NCI-H748 treated with DMSO at 0.1 percent for 48 hours (cell line): ENCODE measurements at regions not wholly inside any gene's neighbourhood (a gene's known extent, or its start where the extent isn't known, plus 50 kb on each side); places are given as distances from the start of the nearest gene placed in this dataset.

Experiments used
- DNase-seq: peaks from one replicate; lab custom pipeline; 2025; lab: John Stamatoyannopoulos, UW

DNA sequence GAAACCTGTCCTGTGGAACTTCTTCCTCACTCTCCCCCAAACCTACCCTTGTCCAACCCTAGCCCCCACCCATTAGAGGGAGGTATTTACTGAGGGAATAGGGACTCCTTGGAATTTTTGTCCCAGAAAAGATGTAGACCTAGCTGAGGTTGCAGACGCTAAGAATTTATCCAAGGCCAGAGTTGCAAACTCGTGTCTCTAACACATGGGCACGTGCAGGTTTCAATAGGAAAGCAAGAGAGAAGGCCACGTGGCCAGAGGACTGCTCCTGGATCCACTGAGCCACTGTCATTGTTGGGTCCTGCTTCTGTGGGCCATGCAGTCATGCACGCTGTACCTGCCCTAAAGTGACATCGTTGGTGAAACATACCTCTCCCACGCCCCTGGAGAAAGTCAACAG is 243.4 kb upstream of the KCNG1 start:
- DNase-seq = no peak

DNA sequence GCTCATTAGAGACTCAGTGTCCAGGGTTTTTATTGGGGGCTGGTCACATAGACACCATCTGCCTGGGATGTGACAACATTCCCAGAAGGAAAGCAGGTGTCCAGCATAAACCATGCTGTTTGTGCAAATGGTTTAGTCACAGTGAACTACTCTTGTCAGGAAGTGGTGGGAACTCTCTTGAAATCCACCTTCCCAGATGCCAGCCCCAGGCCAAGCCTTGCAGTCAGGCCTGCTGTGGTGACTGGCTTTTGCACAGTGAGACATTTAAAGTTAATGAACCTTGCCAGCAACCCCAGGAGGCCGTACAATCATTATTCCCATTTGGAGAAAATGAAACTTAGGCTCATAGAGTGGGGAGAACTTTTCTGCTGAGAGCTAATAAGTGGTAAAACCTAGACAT is 242.5 kb upstream of the KCNG1 start:
- no peak for DNase-seq

DNA sequence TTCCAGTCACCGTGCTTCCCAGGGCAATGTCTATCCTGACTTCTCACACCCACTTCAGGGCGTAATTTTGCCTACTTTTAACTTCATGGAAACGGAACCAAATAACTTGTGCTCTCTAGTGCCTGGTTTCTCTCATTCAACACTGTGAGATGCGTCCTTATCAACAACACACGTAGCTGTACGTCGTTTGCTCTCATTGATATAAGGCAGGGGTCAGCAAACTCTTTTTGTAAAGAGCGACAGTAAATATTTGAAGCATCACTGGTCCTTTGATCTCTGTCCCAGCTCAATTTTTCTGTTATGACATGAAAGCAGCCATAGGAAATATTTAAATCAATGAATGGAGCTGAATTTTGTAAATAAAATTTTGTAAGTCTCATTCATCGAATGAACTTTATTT is 239.3 kb upstream of the KCNG1 start:
- DNase-seq = no peak

DNA sequence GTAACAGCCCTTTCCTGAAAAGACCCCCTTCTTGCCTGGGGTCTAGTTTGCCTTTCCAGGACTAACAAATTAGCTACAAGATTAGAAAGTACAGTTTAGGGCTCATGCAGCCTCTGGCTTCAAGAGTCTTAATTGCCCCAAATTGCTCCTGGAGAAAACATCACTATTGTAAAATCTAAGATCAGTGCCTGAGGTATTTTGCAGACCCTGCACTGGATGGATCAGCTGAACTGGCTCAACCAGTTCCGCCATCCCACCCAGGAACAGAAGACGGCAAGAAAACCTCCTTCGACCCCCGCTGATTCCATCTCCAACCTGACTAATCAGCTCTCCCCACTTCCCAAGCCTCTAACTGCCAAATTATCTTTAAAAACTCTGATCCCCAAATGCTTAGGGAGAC is 236.5 kb upstream of the KCNG1 start:
- DNase-seq = no peak

DNA sequence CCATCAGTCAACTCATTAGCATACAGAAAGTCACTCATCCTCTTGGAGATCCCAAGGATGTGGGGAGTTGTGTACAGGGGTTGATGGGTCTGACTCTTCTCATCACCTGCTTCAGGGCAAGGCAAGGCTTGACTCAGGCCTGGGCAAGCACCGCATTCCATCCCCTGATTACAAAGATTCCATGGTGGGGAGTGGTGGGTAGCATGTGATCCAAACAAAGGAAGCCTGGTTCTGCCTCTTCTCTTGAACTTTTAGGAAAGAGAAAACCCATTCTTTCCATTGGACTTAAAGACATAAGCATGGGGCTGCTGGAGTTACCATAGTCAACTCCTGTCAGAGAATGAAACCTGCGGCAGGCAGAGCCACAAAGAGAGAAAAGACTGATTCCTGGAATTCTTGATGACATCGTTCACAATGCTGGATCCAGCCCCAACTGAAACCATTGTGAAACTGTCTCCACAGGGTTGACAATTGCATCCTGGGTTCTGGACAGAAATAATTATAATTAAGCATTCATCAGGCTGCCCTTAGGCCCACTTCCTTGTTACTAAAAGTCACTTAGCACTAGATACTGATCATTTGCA is 235.8 kb upstream of the KCNG1 start:
- no peak for DNase-seq

DNA sequence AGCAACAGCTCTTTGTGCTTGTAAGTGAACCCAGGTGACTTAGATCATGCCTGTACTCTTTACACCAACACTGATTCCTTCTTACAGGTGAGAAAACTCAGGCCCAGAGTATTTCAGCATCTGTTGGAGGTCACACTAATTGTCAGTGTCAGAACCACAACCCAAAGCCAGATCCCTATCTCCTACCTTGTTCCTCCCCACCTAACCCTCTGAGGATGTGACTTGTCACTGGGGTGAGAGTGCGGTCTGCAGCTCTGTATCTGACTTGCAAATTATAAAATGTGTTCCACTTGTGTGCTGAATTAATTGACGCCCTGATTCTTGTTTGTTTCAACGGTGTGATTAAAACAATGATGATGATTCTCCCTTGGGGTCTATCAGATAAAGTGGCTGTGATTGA is 232.5 kb upstream of the KCNG1 start:
- DNase-seq = no peak

DNA sequence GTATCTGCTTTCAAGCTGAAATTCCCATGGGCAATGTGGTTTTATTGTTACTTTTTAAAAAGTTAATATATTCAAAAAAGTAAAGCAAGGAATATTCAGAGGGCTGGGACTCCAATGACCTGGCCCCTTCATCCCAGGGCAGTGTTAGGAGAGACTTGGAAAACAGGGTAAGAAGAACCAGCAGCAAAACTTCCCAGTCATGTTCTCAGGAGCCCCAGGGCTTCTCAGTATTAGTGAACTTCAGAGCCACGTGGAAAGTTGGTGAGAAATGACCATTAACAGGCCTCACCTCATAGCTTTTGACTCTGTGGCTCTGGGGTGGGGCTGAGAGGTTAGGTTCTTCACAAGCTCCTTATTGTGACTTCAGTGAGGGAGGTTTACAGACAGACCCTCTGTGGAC is 230.4 kb upstream of the KCNG1 start:
- DNase-seq = no peak

DNA sequence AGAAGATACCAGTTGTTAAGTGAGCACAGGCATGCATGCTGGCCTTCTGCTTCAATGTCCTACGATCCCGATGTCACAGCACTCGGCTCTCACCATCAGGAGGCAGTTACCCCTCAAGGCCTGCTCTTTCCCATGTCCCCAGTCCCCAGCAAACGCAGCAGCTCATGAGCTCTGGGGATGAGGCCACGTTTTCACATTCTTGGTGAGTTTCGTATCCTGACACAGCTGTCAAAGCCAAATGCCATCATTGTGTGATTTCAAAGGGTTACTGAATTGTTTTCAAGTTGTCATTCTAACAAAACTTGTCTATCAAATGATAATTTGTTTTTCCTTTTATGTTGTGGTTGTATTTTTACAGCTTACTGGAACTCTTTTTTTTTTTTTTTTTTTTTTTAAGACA is 226.9 kb upstream of the KCNG1 start:
- DNase-seq = no peak

DNA sequence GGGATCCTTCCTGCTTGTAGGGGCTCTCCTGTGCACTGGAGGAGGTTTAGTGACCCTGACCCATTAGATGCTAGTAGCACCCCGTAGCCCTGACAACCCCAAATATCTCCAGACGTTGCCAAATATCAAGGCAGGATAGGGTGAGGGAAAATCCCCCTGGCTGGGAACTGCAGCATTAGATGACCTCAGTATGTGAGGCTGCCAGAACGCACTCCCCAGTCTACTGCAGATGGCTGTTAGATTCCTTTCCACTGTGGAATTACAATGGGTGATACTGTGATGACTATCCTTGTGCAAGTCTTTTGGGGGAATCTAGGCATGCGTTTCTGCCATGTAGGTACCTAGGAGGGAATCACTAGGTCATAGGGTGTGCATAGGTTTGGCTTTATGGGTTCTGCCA is 226.3 kb upstream of the KCNG1 start:
- DNase-seq = no peak

DNA sequence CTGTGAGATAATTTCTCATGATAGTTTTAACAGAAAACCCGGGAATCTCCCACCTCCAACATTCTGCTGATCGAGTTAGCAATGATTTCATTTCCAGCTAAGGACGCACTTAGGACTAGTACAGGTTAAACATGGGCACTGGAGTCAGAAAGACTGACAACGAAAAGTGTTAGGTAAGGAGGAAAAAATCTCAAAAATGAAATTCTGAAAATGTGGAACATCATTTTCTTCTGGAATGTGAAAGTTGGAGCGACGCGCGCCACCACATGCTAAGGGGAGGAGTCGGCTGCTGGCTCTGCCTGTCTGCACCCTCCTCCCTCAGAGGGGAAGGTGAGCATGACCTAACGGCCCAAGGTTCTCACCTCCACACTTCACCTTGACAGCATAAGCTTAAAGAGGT is 221.6 kb upstream of the KCNG1 start:
- DNase-seq = no peak

DNA sequence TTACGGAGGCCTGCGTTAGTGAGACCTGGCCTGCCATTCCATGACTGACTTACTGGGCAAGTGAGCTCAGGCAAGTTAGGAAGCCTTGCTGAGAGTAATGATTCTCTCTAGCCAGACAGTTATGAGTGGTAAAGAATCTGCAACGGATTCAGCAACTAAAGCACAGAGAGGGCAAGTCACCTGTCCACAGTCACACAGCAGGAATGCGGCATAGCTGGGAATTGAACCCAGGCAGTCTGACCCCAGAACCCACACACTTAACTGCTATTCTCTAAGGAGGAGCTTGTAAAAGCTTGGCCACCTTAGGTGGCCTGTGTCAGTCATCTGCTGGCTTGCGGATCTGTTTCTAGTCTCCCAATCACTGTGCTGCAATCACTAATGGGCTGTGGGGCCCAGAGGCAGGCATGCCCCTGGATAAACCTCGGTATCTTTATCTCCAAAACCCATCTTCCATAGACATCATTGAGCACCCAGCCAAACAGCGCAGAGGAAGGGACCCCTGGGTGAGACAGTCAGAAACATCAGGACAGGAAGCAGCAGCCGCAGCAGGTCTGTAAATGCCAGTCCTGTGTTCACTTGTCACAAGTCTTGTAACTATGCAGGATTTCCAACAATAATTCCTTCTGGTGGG is 215.9 kb upstream of the KCNG1 start:
- DNase-seq = no peak

DNA sequence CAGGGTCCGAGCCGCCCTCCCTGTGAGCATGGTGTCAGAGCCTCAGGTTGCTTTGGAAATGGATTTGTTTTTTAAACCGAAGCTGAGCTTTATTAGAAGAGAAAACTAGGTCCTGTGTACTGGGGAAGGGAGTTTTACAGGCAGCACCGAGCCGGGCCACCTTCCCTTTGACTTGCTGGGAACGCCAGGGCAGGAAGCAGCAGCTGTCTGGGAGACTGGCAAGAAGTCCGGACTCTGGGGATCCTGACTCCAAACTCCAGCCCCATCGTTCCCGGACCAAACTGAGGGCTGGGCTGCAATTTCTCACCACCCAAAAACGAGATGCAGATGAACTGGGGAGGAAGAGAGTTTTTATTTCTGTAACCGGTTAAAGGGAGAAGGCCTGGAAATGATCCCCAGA is 214.9 kb upstream of the KCNG1 start:
- no peak for DNase-seq

DNA sequence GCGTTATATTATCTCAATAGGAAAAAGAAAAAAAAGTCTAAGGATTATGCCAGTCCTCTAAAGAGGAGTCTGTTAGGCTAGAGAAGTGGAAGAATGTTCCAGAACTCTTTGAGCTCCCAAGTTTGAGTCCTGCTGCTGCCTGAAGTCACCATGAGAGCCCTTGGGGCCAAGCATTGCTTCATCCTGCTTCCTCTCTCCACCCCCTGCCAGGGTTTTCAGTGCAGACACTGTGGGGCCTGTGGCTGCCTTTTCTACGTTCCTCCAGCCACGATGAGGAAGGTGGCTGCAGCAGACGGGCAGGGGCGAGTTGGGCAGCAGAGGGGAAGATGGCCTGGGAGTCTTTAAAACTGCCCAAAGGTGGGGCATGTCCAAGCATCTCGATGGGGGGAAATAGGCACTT is 214.4 kb upstream of the KCNG1 start:
- no peak for DNase-seq

DNA sequence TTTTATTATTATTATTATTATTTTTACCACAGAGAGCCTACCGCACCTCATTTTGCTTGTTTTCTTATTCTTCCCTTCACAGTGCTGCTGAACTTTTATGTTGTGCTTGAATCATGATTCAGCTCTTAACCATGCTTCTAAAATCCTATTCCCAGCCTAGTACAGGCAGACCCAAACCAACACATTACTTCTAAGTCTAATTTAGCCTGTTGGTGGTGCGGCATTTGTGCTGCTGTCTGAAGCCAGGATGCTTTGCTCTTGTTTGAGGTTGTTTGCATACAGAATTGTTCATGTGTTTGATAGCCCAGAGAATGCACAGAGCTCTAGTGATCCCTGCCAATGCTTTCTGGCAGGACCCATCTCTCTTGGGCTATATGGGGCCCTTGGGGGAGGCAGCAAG is 213.5 kb upstream of the KCNG1 start:
- no peak for DNase-seq

DNA sequence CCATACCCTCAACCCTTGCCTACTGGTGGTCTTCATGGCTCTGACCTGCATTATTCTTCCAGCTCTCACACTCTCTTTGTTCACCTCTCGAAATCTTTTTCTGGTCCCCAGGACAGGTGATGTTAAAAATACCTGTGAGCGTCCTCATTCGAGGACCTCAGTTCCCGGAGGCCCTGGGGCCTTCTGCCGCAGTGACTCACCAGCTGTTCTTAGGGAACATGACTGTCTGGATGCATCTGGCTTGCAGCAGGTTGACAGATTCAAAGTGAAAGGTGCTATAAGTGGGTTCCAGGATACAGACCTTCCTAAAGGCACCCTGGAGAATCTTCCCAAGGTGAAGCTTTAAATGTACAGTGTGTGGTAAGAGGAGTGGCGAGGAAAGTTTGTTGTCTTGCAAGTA is 210.4 kb upstream of the KCNG1 start:
- DNase-seq = no peak

DNA sequence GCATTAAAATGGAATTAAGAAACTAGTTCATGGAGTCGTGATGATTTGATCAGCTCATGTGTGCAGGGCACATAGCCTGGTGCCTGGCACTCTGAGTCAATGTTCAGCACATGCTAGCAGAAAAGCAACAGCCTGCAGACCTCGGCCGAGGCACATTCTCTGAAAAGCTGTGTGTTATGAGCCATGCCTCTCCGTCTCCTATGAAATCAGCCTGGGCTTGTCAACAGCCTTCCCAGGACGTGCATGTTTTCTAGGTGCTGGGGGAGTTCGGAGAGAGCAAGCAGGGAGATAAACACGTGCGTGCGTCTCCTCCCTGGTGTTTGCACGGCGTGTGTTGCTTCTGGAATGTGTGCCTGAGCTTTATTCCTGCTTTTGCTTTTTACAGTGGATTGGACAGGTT is 207.8 kb upstream of the KCNG1 start:
- DNase-seq = no peak

DNA sequence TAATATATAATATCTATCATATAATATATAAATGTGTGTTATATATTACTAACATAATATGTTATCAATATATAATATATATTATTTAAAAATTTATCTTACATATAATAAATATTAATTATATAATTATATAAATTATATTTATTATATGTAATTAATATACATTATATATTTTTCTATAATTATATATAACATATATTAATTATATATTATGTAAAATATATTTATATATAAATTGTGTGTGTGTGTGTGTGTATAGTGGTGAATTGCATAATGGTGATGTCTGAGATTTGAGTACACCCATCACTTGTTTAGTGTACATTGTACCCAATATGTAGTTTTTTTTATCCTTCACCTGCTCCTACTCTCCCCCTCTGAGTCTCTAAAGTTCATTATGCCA is 205.9 kb upstream of the KCNG1 start:
- no peak for DNase-seq

DNA sequence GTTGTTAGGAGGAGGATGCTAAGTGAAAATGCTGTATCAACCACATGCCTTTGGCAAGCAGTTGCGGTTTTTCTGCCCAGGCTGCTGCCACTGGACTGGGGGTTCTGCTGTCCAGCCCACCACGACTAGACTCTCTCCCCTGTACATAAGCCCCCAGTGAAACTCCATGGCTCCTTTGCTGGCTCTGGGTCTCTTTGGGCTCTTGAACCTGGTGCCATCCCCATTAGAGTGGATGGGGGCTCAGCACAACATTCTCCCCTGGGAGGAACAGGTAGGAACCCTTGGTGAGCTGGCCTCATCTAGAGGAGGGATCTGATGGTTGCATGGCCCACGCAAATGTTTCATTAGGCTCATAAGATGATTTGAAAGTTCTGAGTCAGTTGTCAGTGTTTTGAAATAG is 204.8 kb upstream of the KCNG1 start:
- DNase-seq = no peak

DNA sequence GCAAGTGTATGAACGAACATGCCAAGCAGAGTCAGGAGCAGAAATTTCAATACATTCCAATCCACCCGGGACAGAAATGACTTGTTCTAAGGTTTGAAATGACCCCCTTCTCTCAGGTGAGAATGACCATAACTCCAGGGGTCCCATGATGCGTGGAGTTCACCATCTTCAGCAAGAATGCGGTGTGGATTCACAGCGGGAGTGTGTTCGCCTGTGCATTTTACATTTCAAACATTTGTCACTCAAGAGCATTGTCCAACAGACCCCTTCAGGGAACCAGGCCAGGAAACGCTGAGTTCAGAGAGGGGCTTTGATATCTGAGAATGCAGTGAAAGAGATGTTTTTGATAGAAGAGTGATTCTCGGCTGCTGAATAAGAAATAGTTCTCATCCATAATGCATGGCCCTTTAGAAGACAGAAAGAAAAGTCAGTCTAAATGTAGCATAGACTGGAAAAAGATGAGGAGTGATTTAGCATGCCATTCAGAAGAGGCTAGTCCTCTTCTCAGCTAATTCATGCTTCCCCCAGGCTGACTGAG is 200.3 kb upstream of the KCNG1 start:
- DNase-seq = no peak

DNA sequence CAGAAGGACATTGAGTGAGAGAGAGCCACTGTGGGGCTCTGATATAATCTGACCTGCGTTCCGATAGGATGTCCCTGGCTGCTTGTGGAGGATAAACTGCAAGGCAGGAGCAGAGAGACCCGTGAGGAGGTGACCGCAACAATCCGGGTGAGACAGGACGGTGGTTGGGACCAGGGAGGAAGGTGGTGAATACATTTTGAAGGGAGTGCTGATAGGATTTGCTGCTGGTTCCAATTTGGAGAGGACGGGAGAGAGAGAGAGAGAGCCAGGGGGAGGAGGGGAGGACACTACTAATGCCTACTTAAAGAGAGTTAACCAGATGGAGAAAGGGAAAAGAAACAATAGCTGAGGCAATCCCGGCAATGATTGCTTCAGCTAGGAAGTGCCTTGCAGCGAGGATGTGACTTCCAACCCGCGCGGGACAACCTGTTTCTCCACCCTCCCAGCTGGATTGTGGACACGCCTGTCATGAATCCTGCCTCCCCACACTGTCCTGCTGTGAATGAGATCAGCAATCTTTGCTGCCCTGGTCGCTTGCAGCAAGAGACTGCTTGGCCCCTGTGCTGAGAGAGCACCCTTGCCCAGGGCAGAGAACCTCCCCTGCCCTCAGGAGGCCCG is 199.0 kb upstream of the KCNG1 start:
- DNase-seq = no peak

DNA sequence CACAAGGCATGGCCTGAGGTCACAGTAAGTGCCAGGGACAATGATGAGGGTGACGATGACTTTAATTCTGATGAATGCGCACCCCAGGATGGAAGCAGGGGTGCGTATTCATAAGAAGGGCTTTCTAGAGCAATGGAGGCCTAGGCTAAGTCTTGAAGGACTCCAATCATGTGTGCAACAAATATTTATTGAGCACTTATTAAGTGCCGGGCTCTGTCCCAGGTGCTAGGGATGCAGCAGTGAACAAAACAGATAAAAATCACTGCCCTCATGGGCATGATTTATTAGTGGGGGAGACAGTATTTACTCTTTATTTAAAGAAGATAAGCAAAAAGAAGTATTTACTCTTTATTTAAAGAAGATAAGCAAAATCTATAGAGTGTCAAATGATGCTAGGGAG is 198.2 kb upstream of the KCNG1 start:
- DNase-seq = no peak

DNA sequence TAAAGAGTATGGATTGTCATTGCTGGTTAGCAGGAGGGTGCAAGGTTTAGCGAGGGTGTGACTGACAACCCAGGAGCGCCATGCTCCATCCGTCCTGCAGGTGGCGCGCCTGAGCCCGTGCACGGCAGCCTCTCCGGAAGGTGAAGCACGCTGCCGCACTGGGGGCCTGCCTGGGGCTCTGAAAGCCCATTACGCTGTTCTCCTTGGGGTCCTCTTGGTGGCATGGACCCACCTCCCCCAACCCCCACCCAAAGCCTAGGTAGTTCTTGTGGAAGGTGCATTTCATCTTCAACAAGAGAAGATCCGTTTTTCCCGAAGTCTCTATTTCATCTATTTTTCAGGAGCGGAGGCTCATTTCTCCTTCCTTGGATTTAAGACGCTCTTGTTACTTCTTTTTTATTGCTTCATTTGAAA is 197.4 kb upstream of the KCNG1 start:
- DNase-seq = no peak

DNA sequence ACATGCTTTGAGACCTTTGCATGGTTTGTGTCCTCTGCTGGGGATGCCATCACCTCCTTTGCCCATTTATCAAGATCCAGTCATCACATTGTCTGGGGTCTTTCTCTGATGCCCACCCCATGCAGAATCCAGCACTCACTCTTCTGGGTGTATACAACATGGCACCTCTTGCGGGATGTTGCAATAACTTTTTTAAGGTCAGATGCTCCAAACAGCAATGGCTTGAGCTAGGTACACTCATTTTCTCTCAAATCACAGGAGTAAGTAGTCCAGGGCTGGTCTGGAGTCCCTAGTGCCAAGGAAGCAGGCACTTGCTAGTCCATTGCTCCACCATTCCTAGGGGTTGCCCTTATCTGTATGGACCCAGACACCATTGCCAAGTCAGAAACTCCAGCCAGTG is 196.6 kb upstream of the KCNG1 start:
- no peak for DNase-seq

DNA sequence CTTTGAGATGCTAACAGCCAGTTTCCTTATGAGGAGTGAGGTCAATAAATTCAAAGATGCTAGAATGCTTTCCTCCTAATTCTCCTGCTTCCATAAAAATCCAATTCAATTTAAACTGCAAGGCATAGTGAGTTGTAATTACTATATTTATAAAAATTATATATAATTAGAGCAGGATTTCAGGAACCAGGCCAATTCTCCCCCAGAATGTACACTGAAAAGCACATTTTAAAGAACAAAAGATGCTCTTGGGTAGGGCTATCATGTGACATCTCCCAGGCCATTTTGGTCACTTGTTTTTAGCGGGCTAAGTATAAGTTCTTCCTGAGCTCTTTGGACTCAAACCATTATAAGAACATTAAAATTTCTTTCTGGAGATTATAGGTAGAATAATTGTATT is 195.7 kb upstream of the KCNG1 start:
- DNase-seq = no peak
